Liver (tissue), 7 donors: ENCODE measurements at regions not wholly inside any gene's neighbourhood (a gene's known extent, or its start where the extent isn't known, plus 50 kb on each side); places are given as distances from the start of the nearest gene placed in this dataset.

Experiments
- DNase-seq: peaks from one replicate; pipeline ENCODE4 v3.0.0-alpha.2; 2017; ENCODE audit warnings: low spot score
- H3K27ac ChIP-seq, 2 donors: one replicate each; pipeline ENCODE4 v1.7.0; 2013; ENCODE audit warnings: inconsistent platforms in 2 of 2, low read length in 2 of 2, control low read depth in 1 of 2, low read depth in 1 of 2, mild to moderate bottlenecking in 1 of 2
- H3K27me3 ChIP-seq, 4 donors: one replicate each; pipeline versions ENCODE4 v1.6.1 to v1.7.0; 2013; ENCODE audit warnings: low read length in 3 of 4, inconsistent platforms in 1 of 4, mild to moderate bottlenecking in 1 of 4, moderate library complexity in 1 of 4; ENCODE audit not compliant: control insufficient read depth in 4 of 4, insufficient read depth in 4 of 4
- H3K36me3 ChIP-seq, 4 donors: one replicate each; pipeline versions ENCODE4 v1.6.1 to v1.7.0; 2013; ENCODE audit warnings: low read length in 3 of 4, mild to moderate bottlenecking in 3 of 4, low read depth in 1 of 4, moderate library complexity in 1 of 4; ENCODE audit not compliant: control insufficient read depth in 4 of 4, insufficient read depth in 3 of 4
- H3K4me1 ChIP-seq, 4 donors: one replicate each; pipeline versions ENCODE4 v1.6.1 to v1.7.0; 2013; ENCODE audit warnings: low read length in 3 of 4, mild to moderate bottlenecking in 3 of 4, moderate library complexity in 1 of 4; ENCODE audit not compliant: control insufficient read depth in 4 of 4, insufficient read depth in 4 of 4
- H3K4me3 ChIP-seq, 3 donors: one replicate each; pipeline versions ENCODE4 v1.6.1 to v1.7.0; 2013; ENCODE audit warnings: low read length in 3 of 3, control low read depth in 1 of 3, low read depth in 1 of 3, mild to moderate bottlenecking in 1 of 3
- H3K9ac ChIP-seq, 2 donors: one replicate each; pipeline ENCODE4 v1.7.0; 2013; ENCODE audit warnings: low read length in 2 of 2, mild to moderate bottlenecking in 2 of 2, moderate library complexity in 2 of 2, control low read depth in 1 of 2, low read depth in 1 of 2
- H3K9me3 ChIP-seq, 4 donors: one replicate each; pipeline versions ENCODE4 v1.6.1 to v1.7.0; 2013; ENCODE audit warnings: low read length in 3 of 4; ENCODE audit not compliant: control insufficient read depth in 4 of 4
- EGR1 ChIP-seq, 2 donors: IDR thresholded peaks; 2 replicates each; pipeline ENCODE4 v1.6.1; 2016 to 2018; ENCODE audit warnings: antibody characterized with exemption in 2 of 2, low read depth in 2 of 2
- FOXA1 ChIP-seq: IDR thresholded peaks from 2 replicates; pipeline ENCODE4 v1.6.1; 2016; ENCODE audit warnings: antibody characterized with exemption
- GABPA ChIP-seq, 2 donors: IDR thresholded peaks in 1 of 2; conservative IDR thresholded peaks in 1 of 2; 2 replicates each; pipeline ENCODE4 v1.6.1; 2016; ENCODE audit warnings: antibody characterized with exemption in 2 of 2, mild to moderate bottlenecking in 1 of 2, moderate library complexity in 1 of 2
- HNF4A ChIP-seq, 2 donors: conservative IDR thresholded peaks; 2 replicates each; pipeline ENCODE4 v1.6.1; 2016; ENCODE audit warnings: antibody characterized with exemption in 2 of 2, mild to moderate bottlenecking in 2 of 2
- MAX ChIP-seq: IDR thresholded peaks from 2 replicates; pipeline ENCODE4 v1.6.1; 2016; ENCODE audit warnings: antibody characterized with exemption
- NR2F2 ChIP-seq: IDR thresholded peaks from 2 replicates; pipeline ENCODE4 v1.6.1; 2016; ENCODE audit warnings: antibody characterized with exemption
- RAD21 ChIP-seq, 2 donors: IDR thresholded peaks; 2 replicates each; pipeline ENCODE4 v1.6.1; 2016; ENCODE audit warnings: antibody characterized with exemption in 2 of 2, mild to moderate bottlenecking in 2 of 2
- REST ChIP-seq: IDR thresholded peaks from 2 replicates; pipeline ENCODE4 v1.6.1; 2016; ENCODE audit warnings: antibody characterized with exemption, mild to moderate bottlenecking
- RXRA ChIP-seq, 2 donors: IDR thresholded peaks; 2 replicates each; pipeline ENCODE4 v1.6.1; 2017 to 2018; ENCODE audit warnings: antibody characterized with exemption in 2 of 2, mild to moderate bottlenecking in 1 of 2
- TAF1 ChIP-seq: conservative IDR thresholded peaks from 2 replicates; pipeline ENCODE4 v1.6.1; 2016; ENCODE audit warnings: antibody characterized with exemption, mild to moderate bottlenecking
- YY1 ChIP-seq: IDR thresholded peaks from 2 replicates; pipeline ENCODE4 v1.6.1; 2016; ENCODE audit warnings: antibody characterized with exemption, mild to moderate bottlenecking
- ZBTB33 ChIP-seq: IDR thresholded peaks from 2 replicates; pipeline ENCODE4 v1.6.1; 2016; ENCODE audit warnings: antibody characterized with exemption
- WGBS: extraction: QIAGEN DNeasy Blood & Tissue Kit; methylation state at CpG from one replicate; pipeline ENCODE4 v1.1.7; 2013; 5-methylcytosine and 5-hydroxymethylcytosine counted together
- donor health status: healthy.
- donor health status: healthy.
- donor health status: healthy.
- donor health status: healthy.

- TF ChIP-seq EGR1 (IDR thresholded peaks at IDR 0.05; ENCODE audit: low read depth in 2 of 2): no peak
- no peak for DNase-seq
- Histone ChIP-seq H3K27me3 (peaks cover 0 to 3% (median 0%) of the 10 kb centered on the region in 4 donors), H3K27ac (no peak overlapping the region), H3K9ac (no peak overlapping the region), H3K4me1 (no peaks in the 10 kb centered on the region), H3K36me3 (no peaks in the 10 kb centered on the region), H3K9me3 (no peaks in the 10 kb centered on the region), H3K4me3 (no peak overlapping the region)
- WGBS: 69% methylated on average over 2 of the region's 2 CpGs
These were observed 151.6 kb downstream of the MACIR start for GRCh38 chr5:103410172-103410571.

- DNase-seq: no peak
- Histone ChIP-seq H3K9ac (no peak overlapping the region), H3K27me3 (no peaks in the 10 kb centered on the region), H3K27ac (no peak overlapping the region), H3K9me3 (no peaks in the 10 kb centered on the region), H3K36me3 (no peaks in the 10 kb centered on the region), H3K4me3 (no peak overlapping the region), H3K4me1 (no peaks in the 10 kb centered on the region)
- TF ChIP-seq EGR1 (IDR thresholded peaks at IDR 0.05; ENCODE audit: low read depth in 2 of 2): no peak
- TF ChIP-seq RAD21 (IDR thresholded peaks at IDR 0.05): no peak
- TF ChIP-seq NR2F2: no peak
- no peak for TF ChIP-seq RXRA (IDR thresholded peaks at IDR 0.05)
- no peak for TF ChIP-seq GABPA (IDR thresholded peaks at IDR 0.05 in 1 of 2, conservative IDR thresholded peaks at IDR 0.05 in 1 of 2)
- TF ChIP-seq HNF4A (conservative IDR thresholded peaks at IDR 0.05): no peak
- TF ChIP-seq YY1: no peak
- no peak for TF ChIP-seq REST
- TF ChIP-seq ZBTB33: no peak
- TF ChIP-seq TAF1: no peak
These were observed 150.6 kb downstream of the MACIR start for GRCh38 chr5:103409013-103409670.

- no peaks in the 10 kb centered on the region for H3K4me1 ChIP-seq
- H3K27ac ChIP-seq: no peak overlapping the region
- no peak for DNase-seq
- no peak overlapping the region for H3K9ac ChIP-seq
- H3K36me3 ChIP-seq: no peaks in the 10 kb centered on the region
- no peaks in the 10 kb centered on the region for H3K9me3 ChIP-seq
- H3K27me3 ChIP-seq: no peaks in the 10 kb centered on the region
- WGBS: 80% methylated on average over 2 of the region's 2 CpGs
- TF ChIP-seq MAX (no peak), RAD21 (IDR thresholded peaks at IDR 0.05) (no peak), FOXA1 (no peak)
- H3K4me3 ChIP-seq: no peak overlapping the region
These were observed 149.8 kb downstream of the MACIR start for GRCh38 chr5:103408408-103408807.
